Smooth muscle cell (in vitro differentiated cells): ENCODE measurements at regions not wholly inside any gene's neighbourhood (a gene's known extent, or its start where the extent isn't known, plus 50 kb on each side); places are given as distances from the start of the nearest gene placed in this dataset.

Source experiments
- DNase-seq: peaks from one replicate; lab custom pipeline; 2025; ENCODE audit not compliant: unreplicated experiment; lab: John Stamatoyannopoulos, UW
- H2AFZ ChIP-seq: fragments of 200-600 bp; sonication (generic); 2 replicates; pipeline ENCODE4 v1.6.0; 2016; ENCODE audit warnings: antibody characterized with exemption, low read depth, mild to moderate bottlenecking
- H3F3A ChIP-seq: fragments of 200-600 bp; sonication (generic); 2 replicates; pipeline ENCODE4 v1.6.0; 2017; ENCODE audit warnings: antibody characterized with exemption, low read depth
- H3K27ac ChIP-seq: fragments of 200-600 bp; sonication (generic); 2 replicates; pipeline ENCODE4 v1.5.1; 2016; ENCODE audit warnings: low read depth, mild to moderate bottlenecking
- H3K27me3 ChIP-seq: fragments of 200-600 bp; sonication (generic); 2 replicates; pipeline ENCODE4 v1.6.1; 2016; ENCODE audit warnings: low read depth, mild to moderate bottlenecking
- H3K36me3 ChIP-seq: fragments of 200-600 bp; sonication (generic); 2 replicates; pipeline ENCODE4 v1.5.1; 2016; ENCODE audit warnings: low read depth
- H3K4me1 ChIP-seq: fragments of 200-600 bp; sonication (generic); 2 replicates; pipeline ENCODE4 v1.5.1; 2016; ENCODE audit warnings: low read depth
- H3K4me2 ChIP-seq: fragments of 200-600 bp; sonication (generic); 2 replicates; pipeline ENCODE4 v1.6.0; 2016; ENCODE audit warnings: mild to moderate bottlenecking
- H3K4me3 ChIP-seq: fragments of 200-600 bp; sonication (generic); 2 replicates; pipeline ENCODE4 v1.5.1; 2016; ENCODE audit warnings: mild to moderate bottlenecking
- H3K79me2 ChIP-seq: fragments of 200-600 bp; sonication (generic); 2 replicates; pipeline ENCODE4 v1.6.0; 2016; ENCODE audit warnings: low read depth, mild to moderate bottlenecking
- H3K9ac ChIP-seq: fragments of 200-600 bp; sonication (generic); 2 replicates; pipeline ENCODE4 v1.6.0; 2016; ENCODE audit warnings: low read depth
- H3K9me3 ChIP-seq: fragments of 200-600 bp; sonication (generic); replicated peaks from 2 replicates; pipeline ENCODE4 v1.5.1; 2016; ENCODE audit warnings: low read depth
- H4K20me1 ChIP-seq: fragments of 200-600 bp; sonication (generic); 2 replicates; pipeline ENCODE4 v1.6.0; 2016; ENCODE audit warnings: low read depth
- CTCF ChIP-seq: fragments of 200-600 bp; sonication (generic); IDR thresholded peaks from 2 replicates; pipeline ENCODE4 v1.5.1; 2017; ENCODE audit warnings: borderline replicate concordance, mild to moderate bottlenecking, antibody characterized with exemption; ENCODE audit not compliant: insufficient read depth, poor library complexity, severe bottlenecking
- WGBS: methylation state at CpG from one replicate; pipeline ENCODE4 v1.1.7; 2016; ENCODE audit warnings: low lambda C conversion rate; 5-methylcytosine and 5-hydroxymethylcytosine counted together

- Histone ChIP-seq H3F3A (no peaks in the 10 kb centered on the region), H4K20me1 (no peaks in the 10 kb centered on the region), H3K27ac (no peak overlapping the region), H3K4me3 (no peak overlapping the region), H2AFZ (no peak overlapping the region), H3K79me2 (no peaks in the 10 kb centered on the region), H3K36me3 (no peaks in the 10 kb centered on the region), H3K9ac (no peak overlapping the region), H3K9me3 (no peaks in the 10 kb centered on the region), H3K4me1 (no peaks in the 10 kb centered on the region), H3K4me2 (no peak overlapping the region), H3K27me3 (no peaks in the 10 kb centered on the region)
- 93% methylated on average over 2 of the region's 2 CpGs for WGBS
- DNase-seq: no peak
- no peak for TF ChIP-seq CTCF
Observed at GRCh38 chr7:81197266-81197665, 278.4 kb upstream of the SEMA3C start.

GRCh38 chr7:81195033-81195432 is 276.2 kb upstream of the SEMA3C start:
- Histone ChIP-seq H3K4me1 (no peaks in the 10 kb centered on the region), H3K4me3 (no peak overlapping the region), H3K79me2 (no peaks in the 10 kb centered on the region), H3K36me3 (no peaks in the 10 kb centered on the region), H3K27me3 (no peaks in the 10 kb centered on the region), H3K27ac (no peak overlapping the region), H3F3A (peaks cover 4% of the 10 kb centered on the region), H2AFZ (no peak overlapping the region), H3K4me2 (no peak overlapping the region), H3K9ac (no peak overlapping the region), H4K20me1 (no peaks in the 10 kb centered on the region), H3K9me3 (no peaks in the 10 kb centered on the region)
- DNase-seq: no peak
- WGBS: 94% methylated on average over 1 of the region's 1 CpG
- TF ChIP-seq CTCF: no peak

DNA sequence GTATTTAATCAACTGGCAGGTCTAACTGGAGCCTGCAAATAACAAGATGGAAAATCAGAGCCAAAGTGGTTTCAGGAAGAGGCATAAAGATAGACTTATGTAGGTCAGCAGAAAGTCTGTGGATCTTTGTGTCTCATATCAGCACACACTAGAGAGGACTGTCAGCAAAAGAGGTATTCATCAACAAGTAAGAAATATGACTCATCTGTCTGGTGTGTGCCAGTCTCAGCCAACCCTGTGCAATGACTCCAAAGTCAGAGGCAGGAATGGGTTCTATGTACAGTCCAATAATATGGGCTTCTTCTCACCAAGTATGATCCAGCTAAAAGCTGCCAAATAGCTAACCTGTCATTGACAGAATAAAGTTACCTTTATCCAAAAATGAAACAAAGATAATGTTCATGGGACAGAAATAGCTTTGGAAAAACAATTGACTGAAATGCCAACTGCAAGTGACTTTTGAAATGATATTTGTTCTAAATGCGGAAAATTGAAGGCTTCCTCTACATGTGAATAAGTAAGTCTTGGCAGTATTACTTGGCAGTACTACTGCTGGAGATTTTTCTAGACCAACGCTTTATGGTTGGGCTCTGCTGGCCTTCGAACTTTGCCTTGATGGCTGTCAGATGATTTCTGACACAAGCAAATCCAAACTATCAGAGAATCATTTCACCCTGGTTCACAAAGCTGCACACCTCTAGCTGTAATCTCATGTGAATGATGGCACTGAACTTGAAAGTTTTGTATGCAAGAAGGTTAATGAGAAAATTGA is 272.3 kb upstream of the SEMA3C start:
- no peaks in the 10 kb centered on the region for H3K36me3 ChIP-seq
- H3F3A ChIP-seq: peaks cover 4% of the 10 kb centered on the region
- no peak overlapping the region for H2AFZ ChIP-seq
- no peak overlapping the region for H3K4me3 ChIP-seq
- H3K9ac ChIP-seq: no peak overlapping the region
- 96% methylated on average over 3 of the region's 3 CpGs for WGBS
- no peaks in the 10 kb centered on the region for H3K27me3 ChIP-seq
- no peak for DNase-seq
- H3K4me1 ChIP-seq: no peaks in the 10 kb centered on the region
- no peaks in the 10 kb centered on the region for H3K79me2 ChIP-seq
- TF ChIP-seq CTCF: no peak
- no peaks in the 10 kb centered on the region for H4K20me1 ChIP-seq
- H3K27ac ChIP-seq: peak overlapping the region; percentile 45
- no peaks in the 10 kb centered on the region for H3K9me3 ChIP-seq
- no peak overlapping the region for H3K4me2 ChIP-seq

DNA sequence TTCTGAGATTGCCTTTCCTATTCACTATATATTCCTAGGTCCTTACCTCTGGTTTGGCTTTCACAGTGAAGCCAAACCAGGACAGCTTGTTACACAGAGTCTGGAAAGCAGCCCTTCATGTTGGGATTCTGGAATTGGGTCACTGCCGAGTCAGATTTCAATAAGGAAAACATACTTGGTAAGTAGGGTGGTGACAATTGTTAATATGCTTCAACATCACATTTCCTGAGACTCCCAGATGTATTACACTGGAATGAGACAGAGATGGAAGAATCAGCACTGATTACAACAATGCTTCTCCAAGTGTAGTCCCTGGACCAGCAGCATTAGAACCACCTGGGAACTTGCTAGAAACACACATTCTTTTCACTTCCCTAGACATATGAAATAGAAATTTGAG is 268.9 kb upstream of the SEMA3C start:
- Histone ChIP-seq H3K36me3 (no peaks in the 10 kb centered on the region), H4K20me1 (no peaks in the 10 kb centered on the region), H3K4me1 (no peaks in the 10 kb centered on the region), H3F3A (peaks cover 4% of the 10 kb centered on the region), H2AFZ (no peak overlapping the region), H3K79me2 (no peaks in the 10 kb centered on the region), H3K9ac (no peak overlapping the region), H3K4me2 (no peak overlapping the region), H3K27me3 (no peaks in the 10 kb centered on the region), H3K4me3 (no peak overlapping the region), H3K9me3 (no peaks in the 10 kb centered on the region), H3K27ac (no peak overlapping the region)
- no peak for DNase-seq
- 91% methylated on average over 1 of the region's 1 CpG for WGBS
- TF ChIP-seq CTCF: no peak
